IMR-90 (cell line): ENCODE measurements at regions not wholly inside any gene's neighbourhood (a gene's known extent, or its start where the extent isn't known, plus 50 kb on each side); places are given as distances from the start of the nearest gene placed in this dataset.

Experiments
- ATAC-seq: fragments of 200-7000 bp; cut with Tn5 transposase; 2 replicates; pipeline ENCODE4 v1.9.1; 2020; ENCODE audit warnings: low read depth, mild to moderate bottlenecking, moderate library complexity
- BruUV-seq: library from RNA; stranded (reverse); fragments of 400-500 nt; replicated peaks from 2 replicates; lab custom pipeline; 2021; lab: Mats Ljungman, UMichigan
- CTCF ChIA-PET: fragments of 300-600 bp; formaldehyde crosslinking; extraction: SDS; loops from one replicate; lab custom pipeline; 2021; ENCODE audit warnings: antibody characterized with exemption; lab: Yijun Ruan, JAX
- POLR2A ChIA-PET: fragments of 300-600 bp; sonication (Branson Sonifier 250); formaldehyde crosslinking; loops from one replicate; lab custom pipeline; 2022; ENCODE audit warnings: antibody characterized with exemption; ENCODE audit not compliant: unreplicated experiment; lab: Charles Lee
- DNase-seq: peaks from one replicate; pipeline ENCODE4 v3.0.0; 2013
- H2AFZ ChIP-seq: replicated peaks from 2 replicates; pipeline ENCODE3; 2013; ENCODE audit warnings: low read length, mild to moderate bottlenecking; ENCODE audit not compliant: poor library complexity
- H2AK5ac ChIP-seq: 2 replicates; pipeline ENCODE4 v1.6.1; 2013; ENCODE audit warnings: low read depth, low read length, inconsistent platforms
- H2AK9ac ChIP-seq: replicated peaks from 2 replicates; pipeline ENCODE3; 2013; ENCODE audit warnings: mild to moderate bottlenecking, low read depth, low read length, moderate library complexity; ENCODE audit not compliant: poor library complexity
- H2BK120ac ChIP-seq: 2 replicates; pipeline ENCODE4 v1.6.1; 2013; ENCODE audit warnings: low read depth, low read length, inconsistent platforms
- H2BK15ac ChIP-seq: 3 replicates; pipeline ENCODE4 v1.6.1; 2013; ENCODE audit warnings: low read depth, low read length, inconsistent platforms
- H2BK20ac ChIP-seq: 2 replicates; pipeline ENCODE4 v1.6.1; 2013; ENCODE audit warnings: low read depth, mild to moderate bottlenecking, inconsistent platforms, low read length, moderate library complexity
- H2BK5ac ChIP-seq: 2 replicates; pipeline ENCODE4 v1.6.1; 2013; ENCODE audit warnings: mild to moderate bottlenecking, low read depth, low read length, inconsistent platforms; ENCODE audit not compliant: poor library complexity, severe bottlenecking
- H3K14ac ChIP-seq: replicated peaks from 2 replicates; pipeline ENCODE4 v1.6.1; 2013; ENCODE audit warnings: low read depth, low read length, inconsistent platforms
- H3K18ac ChIP-seq: 2 replicates; pipeline ENCODE4 v1.6.1; 2013; ENCODE audit warnings: low read depth, low read length, control low read depth
- H3K23ac ChIP-seq: 2 replicates; pipeline ENCODE4 v1.6.1; 2013; ENCODE audit warnings: low read depth, low read length, inconsistent platforms
- H3K27ac ChIP-seq: 2 replicates; pipeline ENCODE4 v1.5.1; 2013; ENCODE audit warnings: mild to moderate bottlenecking, control low read depth, low read length; ENCODE audit not compliant: insufficient read depth
- H3K27me3 ChIP-seq: 2 replicates; pipeline ENCODE4 v1.6.1; 2013; ENCODE audit warnings: low read length; ENCODE audit not compliant: control insufficient read depth, insufficient read depth
- H3K36me3 ChIP-seq: 2 replicates; pipeline ENCODE4 v1.6.1; 2013; ENCODE audit warnings: low read length, mixed read lengths; ENCODE audit not compliant: control insufficient read depth, insufficient read depth
- H3K4ac ChIP-seq: 2 replicates; pipeline ENCODE4 v1.6.1; 2013; ENCODE audit warnings: low read depth, low read length, inconsistent platforms
- H3K4me1 ChIP-seq: 2 replicates; pipeline ENCODE4 v1.6.1; 2013; ENCODE audit warnings: low read length, mixed read lengths; ENCODE audit not compliant: control insufficient read depth, insufficient read depth
- H3K4me2 ChIP-seq: 2 replicates; pipeline ENCODE4 v1.6.1; 2013; ENCODE audit warnings: low read depth, mild to moderate bottlenecking, control low read depth, low read length, moderate library complexity
- H3K4me3 ChIP-seq: 2 replicates; pipeline ENCODE4 v1.5.1; 2013; ENCODE audit warnings: low read depth, mild to moderate bottlenecking, control low read depth, low read length, moderate library complexity; ENCODE audit not compliant: insufficient read depth
- H3K56ac ChIP-seq: 2 replicates; pipeline ENCODE4 v1.6.1; 2013; ENCODE audit warnings: low read length, inconsistent platforms; ENCODE audit not compliant: insufficient read depth; ENCODE audit errors: extremely low read depth
- H3K79me1 ChIP-seq, 2 experiments: 2 replicates each; pipeline ENCODE4 v1.6.1; 2013; ENCODE audit warnings: low read length in 2 of 2, inconsistent platforms in 1 of 2, low read depth in 1 of 2
- H3K9ac ChIP-seq: 2 replicates; pipeline ENCODE4 v1.6.1; 2013; ENCODE audit warnings: low read depth, low read length, control low read depth
- H3K9me1 ChIP-seq: 2 replicates; pipeline ENCODE4 v1.6.1; 2013; ENCODE audit warnings: low read length, inconsistent platforms; ENCODE audit not compliant: insufficient read depth
- H3K9me3 ChIP-seq: 2 replicates; pipeline ENCODE4 v1.6.1; 2013; ENCODE audit warnings: low read length; ENCODE audit not compliant: control insufficient read depth, insufficient read depth
- H4K20me1 ChIP-seq: 2 replicates; pipeline ENCODE4 v1.6.1; 2013; ENCODE audit warnings: low read length, inconsistent platforms; ENCODE audit not compliant: insufficient read depth
- H4K5ac ChIP-seq: 2 replicates; pipeline ENCODE4 v1.6.1; 2013; ENCODE audit warnings: mild to moderate bottlenecking, low read depth, low read length, control low read depth
- H4K8ac ChIP-seq, 2 experiments: 2 replicates each; pipeline ENCODE4 v1.6.1; 2013; ENCODE audit warnings: low read depth in 2 of 2, low read length in 2 of 2, control low read depth in 1 of 2, inconsistent platforms in 1 of 2
- H4K91ac ChIP-seq: 2 replicates; pipeline ENCODE4 v1.6.1; 2013; ENCODE audit warnings: low read depth, low read length, inconsistent platforms; ENCODE audit not compliant: insufficient read depth
- CTCF ChIP-seq: conservative IDR thresholded peaks from 2 replicates; pipeline ENCODE4 v1.5.1; 2012; ENCODE audit warnings: mild to moderate bottlenecking, low read depth, low read length, improper control_type of control experiment
- WGBS, 2 experiments: methylation state at CpG; one replicate each; pipeline versions ENCODE4 v1.1.5 to v1.1.7; 2013; ENCODE audit warnings: missing lambda C conversion rate in 2 of 2; ENCODE audit not compliant: insufficient read length in 1 of 2; ENCODE audit errors: extremely low coverage in 2 of 2; 5-methylcytosine and 5-hydroxymethylcytosine counted together
- dilution Hi-C: fragments of 300-500 bp; cut with HindIII; formaldehyde crosslinking; loops from one replicate; pipeline ENCODE4 v1.14.3; 2018; ENCODE audit warnings: low sequenced_read_pairs; ENCODE audit not compliant: unreplicated experiment
- in situ Hi-C: fragments of 300-500 bp; cut with MboI; formaldehyde crosslinking; loops from 3 replicates; pipeline ENCODE4 v1.14.3; 2019; ENCODE audit warnings: low sequenced_read_pairs, inconsistent platforms, mixed read lengths
- intact Hi-C: fragments of 100-400 bp; cut with micrococcal nuclease; formaldehyde crosslinking; loops from 2 replicates; pipeline ENCODE4 v1.10.0; 2022

- Histone ChIP-seq H2AK5ac (no peak overlapping the region), H2BK20ac (no peak overlapping the region), H3K79me1 (no peaks in the 10 kb centered on the region), H3K4me3 (no peak overlapping the region), H3K4ac (no peak overlapping the region), H3K18ac (no peak overlapping the region), H2BK120ac (no peak overlapping the region), H2BK5ac (no peak overlapping the region), H3K14ac (no peak overlapping the region), H3K9me1 (no peaks in the 10 kb centered on the region), H3K4me2 (no peak overlapping the region), H3K4me1 (no peaks in the 10 kb centered on the region), H3K56ac (no peak overlapping the region), H4K8ac (no peak overlapping the region), H3K9ac (no peak overlapping the region), H2AFZ (no peak overlapping the region), H3K27ac (no peak overlapping the region), H4K20me1 (no peaks in the 10 kb centered on the region), H2AK9ac (no peak overlapping the region), H3K9me3 (no peaks in the 10 kb centered on the region), H3K23ac (no peak overlapping the region), H4K91ac (no peak overlapping the region), H2BK15ac (no peak overlapping the region), H3K36me3 (no peaks in the 10 kb centered on the region), H3K27me3 (no peaks in the 10 kb centered on the region; the same call in 1 of the 2 replicates), H4K5ac (no peak overlapping the region)
- POLR2A ChIA-PET: no interaction called here
- CTCF ChIA-PET: no interaction called here
- no peak for DNase-seq
- dilution Hi-C loops (no loop called here), intact Hi-C loops (loop anchor here (5.0 kb wide), 1 partner anchor 137 kb away; no protein-coding TSS in a partner anchor), in situ Hi-C loops (no loop called here)
- no TSS peak for BruUV-seq
- 68% methylated on average over 3 of the region's 7 CpGs; no CpG with 5 or more reads in 1 of the 2 experiments for whole genome bisulfite sequencing, 2 experiments
- TF ChIP-seq CTCF: no peak
- ATAC-seq: no peak
Measured at GRCh38 chr4:173680278-173680677, 150.2 kb upstream of the HAND2 start.
